ENCODE measurements at regions not wholly inside any gene's neighbourhood (a gene's known extent, or its start where the extent isn't known, plus 50 kb on each side); places are given as distances from the start of the nearest gene placed in this dataset.

DNA sequence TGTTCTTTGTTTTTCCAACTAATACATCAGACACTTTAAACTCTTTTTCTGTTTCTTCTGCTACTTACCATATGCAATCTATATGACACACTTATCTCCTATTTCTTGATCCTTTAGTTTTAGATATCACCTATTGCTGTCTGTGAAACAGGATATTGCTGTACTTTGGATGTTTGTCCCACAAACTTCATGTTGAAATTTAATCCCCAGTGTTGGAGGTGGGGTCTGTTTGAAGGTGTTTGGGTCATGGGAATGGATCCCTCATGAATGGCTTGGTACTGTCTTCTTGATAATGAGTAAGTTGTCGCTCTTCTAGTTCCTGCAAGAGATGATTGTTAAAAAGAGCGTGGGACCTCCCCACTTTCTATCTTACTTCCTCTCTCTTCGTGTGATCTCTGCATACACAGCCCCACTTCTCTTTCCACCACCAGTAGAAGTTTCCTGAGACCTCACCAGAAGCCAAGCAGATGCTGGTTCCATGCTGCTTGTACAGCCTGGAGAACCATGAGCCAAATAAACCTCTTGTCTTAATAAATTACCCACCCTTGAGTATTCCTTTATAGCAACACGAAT is 244.2 kb downstream of the NHLRC3 start:
- DNase-seq (ENCODE audit: low read depth) = no peak

DNA sequence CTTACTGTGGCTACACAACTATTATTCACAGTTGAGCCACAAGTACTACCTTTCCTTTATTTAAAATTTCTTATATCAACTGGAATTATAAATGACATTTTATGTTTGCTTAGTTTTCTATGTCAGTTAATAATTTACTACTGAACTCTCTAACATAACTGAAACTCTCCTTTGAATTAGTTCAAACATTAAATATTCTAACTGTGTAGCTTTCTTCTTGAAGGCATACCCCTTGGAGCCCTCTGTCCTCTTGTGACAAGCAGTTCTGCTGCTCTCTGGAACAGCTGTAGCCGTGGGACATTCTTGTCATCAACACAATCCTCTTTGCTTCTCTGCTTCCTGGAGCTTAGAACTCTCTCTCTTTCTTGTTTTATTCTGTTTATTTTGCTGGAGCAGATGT is 244.8 kb downstream of the NHLRC3 start:
- DNase-seq (ENCODE audit: low read depth) = no peak

DNA sequence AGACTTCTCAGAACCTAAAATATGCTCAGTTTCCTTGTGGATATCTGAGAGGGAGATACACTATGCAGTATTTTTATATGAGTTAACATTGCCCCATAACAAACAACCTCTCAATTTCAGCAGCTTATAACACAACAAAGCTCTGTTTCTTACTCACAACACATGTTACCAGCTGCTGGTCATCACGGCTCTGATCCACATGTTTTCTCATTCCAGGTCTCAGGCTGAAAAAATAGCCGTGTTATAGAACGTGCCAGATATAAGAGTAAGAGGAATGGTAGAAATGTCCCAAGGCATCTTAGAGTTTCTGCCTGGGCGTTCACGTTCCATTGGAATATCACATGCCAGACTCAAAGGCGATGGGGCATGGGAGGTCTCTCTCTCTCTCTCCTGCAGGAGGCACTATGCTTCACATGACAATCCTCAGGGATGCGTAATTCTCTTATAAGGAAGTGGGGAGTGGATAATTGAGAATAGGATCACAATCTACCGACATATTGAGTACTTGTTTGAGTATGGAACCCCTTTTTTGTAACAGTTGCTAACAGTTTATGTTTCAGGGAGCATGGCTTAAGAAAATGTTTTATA is 246.6 kb downstream of the NHLRC3 start:
- DNase-seq (ENCODE audit: low read depth) = no peak
